Osteoblast (primary cell): ENCODE measurements at regions not wholly inside any gene's neighbourhood (a gene's known extent, or its start where the extent isn't known, plus 50 kb on each side); places are given as distances from the start of the nearest gene placed in this dataset.

ENCODE experiments used
- DNase-seq: peaks from one replicate; pipeline ENCODE4 v3.0.0; 2011; ENCODE audit warnings: low spot score, mixed read lengths; ENCODE audit not compliant: insufficient read length; ENCODE audit errors: missing footprints
- H2AFZ ChIP-seq: 2 replicates; pipeline ENCODE4 v1.6.0; 2011; ENCODE audit warnings: mild to moderate bottlenecking, low read length
- H3K27ac ChIP-seq: 2 replicates; pipeline ENCODE4 v1.5.1; 2011; ENCODE audit warnings: mild to moderate bottlenecking, low read depth, low read length, moderate library complexity
- H3K27me3 ChIP-seq: 2 replicates; pipeline ENCODE4 v1.6.0; 2012; ENCODE audit warnings: mild to moderate bottlenecking, control low read depth, inconsistent platforms, low read length, moderate library complexity; ENCODE audit not compliant: insufficient read depth
- H3K36me3 ChIP-seq: 2 replicates; pipeline ENCODE4 v1.5.1; 2011; ENCODE audit warnings: mild to moderate bottlenecking, low read length, control low read depth, moderate library complexity; ENCODE audit not compliant: insufficient read depth
- H3K4me1 ChIP-seq: 2 replicates; pipeline ENCODE4 v1.5.1; 2011; ENCODE audit warnings: mild to moderate bottlenecking, low read length, control low read depth, moderate library complexity; ENCODE audit not compliant: insufficient read depth
- H3K4me2 ChIP-seq: 2 replicates; pipeline ENCODE4 v1.6.0; 2011; ENCODE audit warnings: mild to moderate bottlenecking, low read length; ENCODE audit not compliant: insufficient read depth
- H3K4me3 ChIP-seq: fragments of 200-600 bp; sonication (generic); 3 replicates; pipeline ENCODE4 v1.5.1; 2012; ENCODE audit warnings: mild to moderate bottlenecking, low read length, inconsistent platforms; ENCODE audit not compliant: insufficient read depth
- H3K79me2 ChIP-seq: 2 replicates; pipeline ENCODE4 v1.6.0; 2012; ENCODE audit warnings: mild to moderate bottlenecking, low read length, control low read depth, inconsistent platforms; ENCODE audit not compliant: insufficient read depth
- H3K9me3 ChIP-seq: 2 replicates; pipeline ENCODE4 v1.5.1; 2011; ENCODE audit warnings: low read depth, low read length, control low read depth
- H4K20me1 ChIP-seq: 2 replicates; pipeline ENCODE4 v1.6.0; 2012; ENCODE audit warnings: mild to moderate bottlenecking, low read length, control low read depth; ENCODE audit not compliant: insufficient read depth
- CTCF ChIP-seq: IDR thresholded peaks from 2 replicates; pipeline ENCODE4 v1.5.1; 2011; ENCODE audit warnings: mild to moderate bottlenecking, low read depth, low read length, moderate library complexity; ENCODE audit errors: extremely low read depth

- TF ChIP-seq CTCF, result no peak
- no peaks in the 10 kb centered on the region for H3K36me3 ChIP-seq
- no peak overlapping the region for H3K4me2 ChIP-seq
- H3K4me3 ChIP-seq, result no peak overlapping the region
- H3K4me1 ChIP-seq, result no peaks in the 10 kb centered on the region
- H3K27ac ChIP-seq, result no peak overlapping the region
- H2AFZ ChIP-seq, result no peak overlapping the region
- no peaks in the 10 kb centered on the region for H3K9me3 ChIP-seq
- no peaks in the 10 kb centered on the region for H3K79me2 ChIP-seq
- no peaks in the 10 kb centered on the region for H4K20me1 ChIP-seq
- no peak for DNase-seq
- H3K27me3 ChIP-seq, result peaks cover 4% of the 10 kb centered on the region
Observed at GRCh38 chr5:16000056-16000455, 179.5 kb downstream of the MARCHF11 start.

- no peak overlapping the region for H3K4me2 ChIP-seq
- H3K4me3 ChIP-seq, result no peak overlapping the region
- peak; percentile 74 for TF ChIP-seq CTCF
- H3K4me1 ChIP-seq, result peaks cover 12% of the 10 kb centered on the region
- H3K27ac ChIP-seq, result no peak overlapping the region
- no peak overlapping the region for H2AFZ ChIP-seq
- no peaks in the 10 kb centered on the region for H4K20me1 ChIP-seq
- H3K79me2 ChIP-seq, result no peaks in the 10 kb centered on the region
- no peaks in the 10 kb centered on the region for H3K36me3 ChIP-seq
- DNase-seq, result no peak
- H3K27me3 ChIP-seq, result peaks cover 4% of the 10 kb centered on the region
- H3K9me3 ChIP-seq, result peaks cover 3% of the 10 kb centered on the region
Observed at GRCh38 chr5:15995341-15996052, 184.1 kb downstream of the MARCHF11 start.

GRCh38 chr5:15993919-15994318 lies 185.7 kb downstream of the MARCHF11 start:
- H3K79me2 ChIP-seq, result no peaks in the 10 kb centered on the region
- H3K36me3 ChIP-seq, result no peaks in the 10 kb centered on the region
- H3K4me1 ChIP-seq, result peaks cover 12% of the 10 kb centered on the region
- H3K4me3 ChIP-seq, result no peak overlapping the region
- H3K27me3 ChIP-seq, result peaks cover 4% of the 10 kb centered on the region
- H3K9me3 ChIP-seq, result peaks cover 3% of the 10 kb centered on the region
- no peak overlapping the region for H3K27ac ChIP-seq
- peak; percentile 36 for TF ChIP-seq CTCF
- no peak overlapping the region for H3K4me2 ChIP-seq
- no peak overlapping the region for H2AFZ ChIP-seq
- no peaks in the 10 kb centered on the region for H4K20me1 ChIP-seq
- DNase-seq, result no peak

- Histone ChIP-seq H3K27ac (no peak overlapping the region), H3K36me3 (no peaks in the 10 kb centered on the region), H3K4me3 (no peak overlapping the region), H3K27me3 (peaks cover 3% of the 10 kb centered on the region), H4K20me1 (no peaks in the 10 kb centered on the region), H3K4me1 (peaks cover 12% of the 10 kb centered on the region), H2AFZ (no peak overlapping the region), H3K79me2 (no peaks in the 10 kb centered on the region), H3K4me2 (peak overlapping the region; percentile 22), H3K9me3 (peaks cover 3% of the 10 kb centered on the region)
- DNase-seq, result peak; percentile 90
- TF ChIP-seq CTCF, result no peak
Observed at GRCh38 chr5:15993334-15993733, 186.3 kb downstream of the MARCHF11 start.
